HG02884 (cell line): ENCODE measurements at regions not wholly inside any gene's neighbourhood (a gene's known extent, or its start where the extent isn't known, plus 50 kb on each side); places are given as distances from the start of the nearest gene placed in this dataset.

Experiments used
- ATAC-seq: cut with Tn5 transposase; IDR thresholded peaks from one replicate; pipeline ENCODE4 v1.9.1; 2021; ENCODE audit warnings: mild to moderate bottlenecking, moderate library complexity; ENCODE audit not compliant: unreplicated experiment

GRCh38 chr4:16952896-16953630, 54.6 kb upstream of the LDB2 start:
- ATAC-seq = no peak

GRCh38 chr4:16952462-16952871, 54.0 kb upstream of the LDB2 start:
- no peak for ATAC-seq
